ENCODE measurements at regions not wholly inside any gene's neighbourhood (a gene's known extent, or its start where the extent isn't known, plus 50 kb on each side); places are given as distances from the start of the nearest gene placed in this dataset.

DNA sequence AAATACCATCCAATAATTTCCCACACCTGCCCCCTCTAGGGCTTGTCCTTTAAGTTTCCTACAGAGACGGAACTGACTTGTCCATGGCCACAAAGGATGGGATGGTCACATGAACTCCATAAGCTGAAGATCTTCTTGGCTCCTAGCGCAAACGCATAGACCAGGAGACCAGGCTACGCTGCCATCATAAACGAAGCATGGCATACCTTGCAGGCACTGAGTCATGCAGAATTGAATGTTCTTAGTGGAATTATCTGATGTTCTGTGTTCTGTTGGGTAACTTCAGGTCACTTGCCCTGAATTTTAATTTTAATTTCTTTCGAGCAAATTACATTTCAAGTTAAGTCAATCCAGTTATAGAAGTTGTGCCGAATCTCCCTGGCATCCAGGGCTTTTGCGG is 96.4 kb upstream of the STARD13 start:
- no peak overlapping the region for H3K27ac ChIP-seq
- TF ChIP-seq, protein P1, sequence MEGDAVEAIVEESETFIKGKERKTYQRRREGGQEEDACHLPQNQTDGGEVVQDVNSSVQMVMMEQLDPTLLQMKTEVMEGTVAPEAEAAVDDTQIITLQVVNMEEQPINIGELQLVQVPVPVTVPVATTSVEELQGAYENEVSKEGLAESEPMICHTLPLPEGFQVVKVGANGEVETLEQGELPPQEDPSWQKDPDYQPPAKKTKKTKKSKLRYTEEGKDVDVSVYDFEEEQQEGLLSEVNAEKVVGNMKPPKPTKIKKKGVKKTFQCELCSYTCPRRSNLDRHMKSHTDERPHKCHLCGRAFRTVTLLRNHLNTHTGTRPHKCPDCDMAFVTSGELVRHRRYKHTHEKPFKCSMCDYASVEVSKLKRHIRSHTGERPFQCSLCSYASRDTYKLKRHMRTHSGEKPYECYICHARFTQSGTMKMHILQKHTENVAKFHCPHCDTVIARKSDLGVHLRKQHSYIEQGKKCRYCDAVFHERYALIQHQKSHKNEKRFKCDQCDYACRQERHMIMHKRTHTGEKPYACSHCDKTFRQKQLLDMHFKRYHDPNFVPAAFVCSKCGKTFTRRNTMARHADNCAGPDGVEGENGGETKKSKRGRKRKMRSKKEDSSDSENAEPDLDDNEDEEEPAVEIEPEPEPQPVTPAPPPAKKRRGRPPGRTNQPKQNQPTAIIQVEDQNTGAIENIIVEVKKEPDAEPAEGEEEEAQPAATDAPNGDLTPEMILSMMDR (conservative IDR thresholded peaks at IDR 0.05), result no peak

GRCh38 chr13:33383724-33384577 is 98.4 kb upstream of the STARD13 start:
- TF ChIP-seq, protein P1 (conservative IDR thresholded peaks at IDR 0.05), result no peak
- H3K27ac ChIP-seq, result peak overlapping the region; percentile 54

DNA sequence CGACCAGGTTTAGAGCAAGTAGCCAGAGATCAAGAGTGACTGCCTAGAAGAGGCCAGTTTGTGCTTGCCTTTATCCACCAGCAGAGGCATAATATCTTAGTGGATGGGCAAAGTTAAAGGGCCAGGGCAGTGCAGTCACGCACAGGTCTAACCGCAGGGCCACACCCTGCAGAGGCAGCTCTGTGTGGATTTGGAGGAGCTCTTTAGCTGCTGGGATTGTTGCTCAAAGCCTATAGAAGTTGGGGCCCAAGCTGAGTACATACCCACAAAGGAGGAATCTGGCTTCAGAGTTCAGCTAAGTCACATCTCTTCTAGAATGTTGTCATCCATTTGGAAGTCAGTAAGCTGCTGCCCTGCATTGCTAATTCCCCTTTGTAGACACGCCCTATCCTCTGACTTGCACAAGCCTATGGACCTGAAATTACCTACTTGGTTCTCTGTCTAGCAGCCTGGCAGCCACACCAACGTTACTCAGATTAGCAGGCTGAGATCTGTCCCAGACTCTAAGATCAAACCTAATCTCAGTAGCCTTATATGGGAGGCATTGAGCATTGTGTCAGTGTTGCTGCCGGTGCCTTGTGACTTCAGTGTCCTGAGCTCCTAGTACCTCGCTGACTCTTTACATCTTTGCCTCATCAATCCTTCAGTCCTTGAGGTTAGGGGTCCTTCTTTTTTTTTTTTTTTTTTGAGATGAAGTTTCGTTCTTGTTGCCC is 102.9 kb upstream of the STARD13 start:
- no peak overlapping the region for H3K27ac ChIP-seq
- TF ChIP-seq, protein P1 (conservative IDR thresholded peaks at IDR 0.05), result no peak

GRCh38 chr13:33392794-33393405 is 107.3 kb upstream of the STARD13 start:
- H3K27ac ChIP-seq, result peak overlapping the region; percentile 52

DNA sequence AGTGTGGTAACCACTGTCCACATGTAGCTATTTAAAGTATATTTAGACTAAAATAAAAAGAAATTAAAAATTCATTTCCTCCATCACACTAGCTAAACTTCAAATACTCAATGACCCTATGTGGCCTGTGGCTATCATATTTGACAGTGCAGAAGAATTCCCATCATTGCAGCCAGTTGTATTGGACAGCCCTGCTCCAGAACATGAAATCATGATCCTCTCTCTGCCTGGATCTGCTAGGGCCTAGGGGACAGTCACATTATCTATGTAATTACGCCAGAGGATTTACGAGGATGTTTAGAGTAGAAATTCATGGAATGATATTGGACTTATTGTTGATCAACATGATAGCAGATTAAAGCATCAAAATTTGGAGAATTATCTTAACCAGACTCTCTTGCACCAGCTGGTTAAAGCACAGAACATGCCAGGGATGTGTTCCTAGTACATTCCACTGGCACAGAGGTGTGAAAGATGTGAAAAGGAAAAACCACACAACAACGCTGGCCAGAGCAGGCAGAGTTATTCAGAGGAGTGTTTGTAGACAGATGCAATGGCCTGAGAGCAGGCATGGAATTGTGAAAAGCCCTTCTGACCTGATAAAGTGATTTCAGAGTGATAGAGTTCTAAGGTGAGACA is 108.9 kb upstream of the STARD13 start:
- TF ChIP-seq, protein P1 (conservative IDR thresholded peaks at IDR 0.05), result no peak

More at GRCh38 chr13:33392794-33393405, 107.3 kb upstream of the STARD13 start:
- TF ChIP-seq, protein P1 (conservative IDR thresholded peaks at IDR 0.05), result no peak

GRCh38 chr13:33401238-33401637 is 115.7 kb upstream of the STARD13 start:
- TF ChIP-seq, protein P1 (conservative IDR thresholded peaks at IDR 0.05), result no peak
- peak overlapping the region; percentile 18; the same call in 1 of the 2 replicates for H3K27ac ChIP-seq

More for the DNA sequence above, 108.9 kb upstream of the STARD13 start:
- peak overlapping the region; percentile 18; the same call in 1 of the 2 replicates for H3K27ac ChIP-seq

Data from VCaP (cell line).